ENCODE measurements at regions not wholly inside any gene's neighbourhood (a gene's known extent, or its start where the extent isn't known, plus 50 kb on each side); places are given as distances from the start of the nearest gene placed in this dataset.

DNA sequence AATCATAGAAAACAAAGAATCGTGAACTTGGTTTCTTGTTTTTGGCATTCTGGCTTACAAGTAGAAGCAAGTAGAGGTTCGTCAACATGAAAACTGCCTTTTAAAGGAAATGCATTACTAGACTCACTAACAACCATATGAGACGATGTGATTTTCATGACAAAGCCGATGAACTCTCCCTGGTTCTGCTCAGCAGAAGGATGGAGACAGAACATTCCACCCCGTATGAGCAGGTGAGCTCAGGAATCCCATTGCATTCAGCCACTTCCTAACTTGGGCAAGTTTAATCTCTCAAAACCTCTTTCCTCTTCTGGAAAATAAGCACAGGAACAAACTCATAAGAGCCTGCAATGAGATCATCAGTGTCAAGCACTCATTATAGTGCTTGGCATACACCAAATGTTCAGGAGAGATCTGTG is 57.4 kb upstream of the SVIL start:
- DNase-seq (ENCODE audit: missing footprints): no peak
- intact Hi-C loops (cut with DNase I): no loop called here
- no peak for ATAC-seq

DNA sequence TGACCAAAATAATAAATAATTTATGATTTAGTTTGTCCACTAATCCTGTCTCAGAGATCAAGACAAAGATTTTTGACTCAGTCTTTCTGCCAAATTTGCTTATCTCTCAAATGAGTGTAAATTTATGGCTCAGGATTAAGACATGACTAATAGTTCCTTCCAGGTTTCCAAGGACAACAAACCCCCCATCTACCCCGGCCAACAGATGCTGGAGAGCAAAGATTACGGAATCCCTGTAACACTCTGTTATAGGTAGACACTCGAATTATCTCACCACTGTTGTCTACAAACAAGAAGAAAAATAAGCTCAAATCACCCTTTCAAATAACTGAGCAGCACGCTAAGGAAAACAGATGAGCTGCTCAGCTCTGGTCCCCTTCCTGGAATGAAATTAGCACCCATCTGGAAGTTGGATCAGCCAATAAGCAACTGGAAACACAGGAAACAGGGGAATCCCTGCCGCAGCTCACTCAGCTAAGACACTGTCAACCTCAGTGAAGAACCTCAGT is 56.8 kb upstream of the SVIL start:
- peak; percentile 66 for ATAC-seq
- no peak for DNase-seq (ENCODE audit: missing footprints)
- intact Hi-C loops (cut with DNase I): no loop called here

DNA sequence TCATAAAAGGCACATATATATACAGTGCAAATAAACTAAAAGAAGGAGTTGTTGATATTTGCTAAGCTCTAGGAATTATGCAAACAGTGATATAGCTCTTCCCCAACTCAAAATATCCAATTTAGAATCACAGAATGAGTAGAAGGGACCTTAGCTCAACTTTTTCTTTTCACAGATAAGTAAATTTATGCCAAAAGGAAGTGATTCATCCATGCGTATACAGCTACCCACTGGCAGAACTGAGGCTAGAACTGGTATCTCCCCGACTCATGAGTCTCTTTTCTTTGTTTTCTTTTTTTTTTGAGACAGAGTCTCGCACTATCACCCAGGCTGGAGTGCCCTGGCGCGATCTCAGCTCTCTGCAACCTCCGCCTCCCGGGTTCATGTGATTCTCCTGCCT is 54.2 kb upstream of the SVIL start:
- ATAC-seq (peak; percentile 22), DNase-seq (ENCODE audit: missing footprints) (no peak)
- intact Hi-C loops (cut with DNase I): no loop called here

DNA sequence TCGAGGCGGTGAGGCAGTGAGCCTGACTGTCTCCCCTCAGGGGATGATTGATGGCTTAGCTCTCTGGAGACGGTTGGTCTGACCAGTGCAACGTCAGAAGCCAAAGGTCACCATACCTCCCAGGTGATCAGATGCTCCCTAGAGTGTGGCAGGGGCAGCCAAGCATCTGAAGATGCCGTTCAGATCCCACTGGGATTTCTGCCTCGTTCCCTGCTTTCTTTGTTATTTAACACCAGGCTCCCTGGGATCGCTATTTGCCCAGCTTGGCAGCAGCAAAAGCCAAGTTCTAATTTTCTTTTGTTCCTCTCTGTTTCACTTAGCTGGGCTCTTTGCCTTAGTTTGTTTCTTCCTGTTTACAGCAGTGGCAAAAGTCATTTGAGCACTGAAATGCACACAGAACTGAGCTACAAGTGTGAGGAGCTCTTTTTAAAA is 53.5 kb upstream of the SVIL start:
- intact Hi-C loops (cut with DNase I): no loop called here
- DNase-seq (ENCODE audit: missing footprints) (no peak), ATAC-seq (no peak)

DNA sequence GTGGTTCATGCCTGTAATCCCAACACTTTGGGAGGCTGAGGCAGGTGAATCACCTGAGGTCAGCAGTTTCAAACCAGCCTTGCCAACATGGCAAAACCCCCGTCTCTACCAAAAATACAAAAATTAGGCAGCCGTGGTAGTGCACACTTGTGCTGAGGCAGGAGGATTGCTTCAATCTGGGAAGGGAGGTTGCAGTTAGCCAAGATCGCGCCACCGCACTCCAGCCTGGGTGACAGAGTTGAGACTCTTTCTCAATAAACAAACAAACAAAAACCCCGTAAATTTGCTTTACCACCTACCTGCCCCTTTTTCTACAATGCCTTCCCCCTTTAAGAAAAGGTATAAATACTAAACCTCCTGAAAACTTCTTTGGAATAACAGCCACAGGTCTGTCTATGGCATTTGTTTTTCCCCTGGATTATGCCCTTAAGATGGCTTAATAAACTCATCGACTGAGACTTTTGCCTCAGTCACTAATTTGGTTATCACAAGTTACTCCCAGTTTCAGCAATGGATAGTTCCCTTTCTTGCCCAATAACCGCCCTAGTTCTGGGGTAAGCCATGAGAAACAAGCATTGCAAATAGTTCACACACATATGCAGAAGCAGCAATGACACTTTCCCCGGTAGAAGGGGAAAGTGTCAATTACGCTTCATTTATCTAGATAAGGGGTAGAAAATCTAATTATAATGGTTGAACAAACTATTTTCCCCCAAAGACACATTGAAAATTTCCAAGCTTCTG is 52.8 kb upstream of the SVIL start:
- DNase-seq (ENCODE audit: missing footprints): no peak
- intact Hi-C loops (cut with DNase I): no loop called here
- no peak for ATAC-seq

DNA sequence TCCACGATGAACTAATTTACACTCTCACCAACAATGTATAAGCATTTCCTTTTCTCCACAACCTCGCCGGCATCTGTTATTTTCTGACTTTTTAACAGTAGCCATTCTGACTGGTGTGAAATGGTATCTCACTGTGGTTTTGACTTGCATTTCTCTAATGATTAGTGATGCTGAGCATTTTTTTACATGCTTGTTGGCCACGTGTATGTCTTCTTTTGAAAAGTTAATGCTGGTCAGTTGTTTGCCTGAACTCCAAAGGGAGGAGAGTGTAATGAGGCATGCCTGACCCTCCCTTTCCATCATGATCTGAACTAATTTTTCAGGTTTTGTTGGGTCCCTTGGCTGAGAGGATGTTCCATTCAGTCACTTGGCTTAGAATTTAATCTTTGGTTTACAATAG is 50.7 kb upstream of the SVIL start:
- no peak for ATAC-seq
- intact Hi-C loops (cut with DNase I): no loop called here

More for the DNA sequence above, 50.7 kb upstream of the SVIL start:
- DNase-seq (ENCODE audit: missing footprints): no peak

Data from Right ventricle myocardium inferior (tissue), 1 donor.